Stomach (tissue), 8 donors: ENCODE measurements at regions not wholly inside any gene's neighbourhood (a gene's known extent, or its start where the extent isn't known, plus 50 kb on each side); places are given as distances from the start of the nearest gene placed in this dataset.

Experiments
- DNase-seq, 2 donors: peaks; one replicate each; pipeline versions ENCODE4 v3.0.0 to v3.0.0-alpha.2; 2013 to 2019
- H3K27ac ChIP-seq, 5 donors: fragments of 200-600 bp in 4 of 5; sonication (generic) in 4 of 5; one replicate each; pipeline ENCODE4 v1.5.1; 2013 to 2019; ENCODE audit warnings: mild to moderate bottlenecking in 1 of 5, moderate library complexity in 1 of 5
- H3K27me3 ChIP-seq, 3 donors: fragments of 200-600 bp; sonication (generic); one replicate each; pipeline ENCODE4 v1.5.1; 2017 to 2019; ENCODE audit warnings: mixed run types in 1 of 3
- H3K36me3 ChIP-seq, 4 donors: fragments of 200-600 bp; sonication (generic); 1 replicate in 3 of 4; 2 replicates in 1 of 4; pipeline ENCODE4 v1.5.1; 2016 to 2019
- H3K4me1 ChIP-seq, 4 donors: fragments of 200-600 bp; sonication (generic); one replicate each; pipeline ENCODE4 v1.5.1; 2016 to 2019
- H3K4me3 ChIP-seq, 4 donors: fragments of 200-600 bp; sonication (generic) in 3 of 4; one replicate each; pipeline ENCODE4 v1.5.1; 2016 to 2019; ENCODE audit warnings: mild to moderate bottlenecking in 1 of 4
- H3K9me3 ChIP-seq, 4 donors: fragments of 200-600 bp; sonication (generic); one replicate each; pipeline ENCODE4 v1.5.1; 2016 to 2019
- CTCF ChIP-seq, 7 experiments: fragments of 450-650 bp in 4 of 7; fragments of 200-600 bp in 3 of 7; sonication (generic) in 3 of 7; IDR thresholded peaks; one replicate each; pipeline ENCODE4 v1.5.1; 2016 to 2019; ENCODE audit warnings: antibody characterized with exemption in 7 of 7, control low read depth in 2 of 7, mild to moderate bottlenecking in 1 of 7
- EP300 ChIP-seq: sonication (generic); formaldehyde crosslinking; IDR thresholded peaks from one replicate; pipeline ENCODE4 v1.6.1; 2017; ENCODE audit warnings: antibody characterized with exemption
- POLR2A ChIP-seq, 4 donors: fragments of 450-650 bp; IDR thresholded peaks; one replicate each; pipeline ENCODE4 v1.6.1; 2016; ENCODE audit warnings: antibody characterized with exemption in 4 of 4, control low read depth in 2 of 4, mild to moderate bottlenecking in 1 of 4, moderate library complexity in 1 of 4
- POLR2AphosphoS5 ChIP-seq, 3 donors: sonication (generic); formaldehyde crosslinking; IDR thresholded peaks; one replicate each; pipeline ENCODE4 v1.6.1; 2016; ENCODE audit warnings: antibody characterized with exemption in 3 of 3
- WGBS, 5 donors: extraction: QIAGEN DNeasy Blood & Tissue Kit in 3 of 5; methylation state at CpG; one replicate each; pipeline versions ENCODE4 v1.1.5 to v1.1.7; 2013 to 2018; 5-methylcytosine and 5-hydroxymethylcytosine counted together
- intact Hi-C: fragments of 100-400 bp; cut with DNase I; formaldehyde crosslinking; loops from one replicate; pipeline ENCODE4 v1.15.1; 2023; ENCODE audit warnings: low total_unique reads
- donor health status: healthy with polysubstance abuse.
- donor health status: Bipolar disorder and iron deficiency.
- donor health status: healthy.

GRCh38 chr3:59251869-59252268 lies 202.0 kb upstream of the CFAP20DC start:
- TF ChIP-seq CTCF (IDR thresholded peaks at IDR 0.05), result no peak
- no peak for TF ChIP-seq POLR2A (IDR thresholded peaks at IDR 0.05)
- no peak for TF ChIP-seq EP300
- TF ChIP-seq POLR2AphosphoS5 (IDR thresholded peaks at IDR 0.05), result no peak
- DNase-seq, result no peak
- WGBS, 5 donors, result 85 to 97% (median 88%) methylated on average over 3 of the region's 3 CpGs
- H3K4me3 ChIP-seq, result no peak overlapping the region
- no peaks in the 10 kb centered on the region for H3K9me3 ChIP-seq
- no peaks in the 10 kb centered on the region for H3K4me1 ChIP-seq
- intact Hi-C loops, result no loop called here
- H3K27me3 ChIP-seq, result no peaks in the 10 kb centered on the region
- no peak overlapping the region for H3K27ac ChIP-seq
- H3K36me3 ChIP-seq, result no peaks in the 10 kb centered on the region

- Histone ChIP-seq H3K36me3 (no peaks in the 10 kb centered on the region), H3K27me3 (no peaks in the 10 kb centered on the region), H3K9me3 (no peaks in the 10 kb centered on the region), H3K27ac (no peak overlapping the region), H3K4me3 (no peak overlapping the region), H3K4me1 (peaks cover 0 to 5% (median under 1%) of the 10 kb centered on the region in 4 donors)
- TF ChIP-seq EP300, result no peak
- no peak for TF ChIP-seq POLR2A (IDR thresholded peaks at IDR 0.05)
- TF ChIP-seq CTCF (IDR thresholded peaks at IDR 0.05), result no peak
- no peak for TF ChIP-seq POLR2AphosphoS5 (IDR thresholded peaks at IDR 0.05)
- DNase-seq, result no peak
- intact Hi-C loops, result no loop called here
These were observed 200.8 kb upstream of the CFAP20DC start for GRCh38 chr3:59250600-59250999.

GRCh38 chr3:59249698-59250361 lies 200.0 kb upstream of the CFAP20DC start:
- TF ChIP-seq CTCF (IDR thresholded peaks at IDR 0.05) (no peak), POLR2AphosphoS5 (IDR thresholded peaks at IDR 0.05) (no peak), EP300 (no peak), POLR2A (IDR thresholded peaks at IDR 0.05) (no peak)
- Histone ChIP-seq H3K36me3 (no peaks in the 10 kb centered on the region), H3K4me3 (no peak overlapping the region), H3K27me3 (no peaks in the 10 kb centered on the region), H3K4me1 (peaks cover 0 to 8% (median 2%) of the 10 kb centered on the region in 4 donors), H3K9me3 (no peaks in the 10 kb centered on the region), H3K27ac (no peak overlapping the region)
- peak in 1 of 2 donors; percentile 28 for DNase-seq
- intact Hi-C loops, result no loop called here
- WGBS, 5 donors, result 73 to 81% (median 77%) methylated on average over 6 of the region's 6 CpGs

- Histone ChIP-seq H3K4me3 (no peak overlapping the region), H3K9me3 (no peaks in the 10 kb centered on the region), H3K27ac (no peak overlapping the region), H3K4me1 (peaks cover 0 to 8% (median 2%) of the 10 kb centered on the region in 4 donors), H3K27me3 (no peaks in the 10 kb centered on the region), H3K36me3 (no peaks in the 10 kb centered on the region)
- intact Hi-C loops, result no loop called here
- peak in 1 of 2 donors; percentile 27 for DNase-seq
- TF ChIP-seq POLR2A (IDR thresholded peaks at IDR 0.05) (no peak), CTCF (IDR thresholded peaks at IDR 0.05) (no peak), EP300 (no peak), POLR2AphosphoS5 (IDR thresholded peaks at IDR 0.05) (no peak)
These were observed 199.2 kb upstream of the CFAP20DC start for GRCh38 chr3:59249004-59249403.
